Mucosa of descending colon (tissue), 3 donors: ENCODE measurements at regions not wholly inside any gene's neighbourhood (a gene's known extent, or its start where the extent isn't known, plus 50 kb on each side); places are given as distances from the start of the nearest gene placed in this dataset.

Experiments
- ATAC-seq: fragments of 200-7000 bp; cut with Tn5 transposase; one replicate; pipeline ENCODE4 v1.9.1; 2020; ENCODE audit warnings: mild to moderate bottlenecking, moderate library complexity
- DNase-seq, 3 donors: peaks; one replicate each; pipeline ENCODE4 v3.0.0-alpha.2; 2020
- H3K36me3 ChIP-seq: fragments of 200-600 bp; one replicate; pipeline ENCODE4 v1.8.0; 2021; ENCODE audit warnings: low read depth, mild to moderate bottlenecking
- H3K4me1 ChIP-seq: fragments of 200-600 bp; one replicate; pipeline ENCODE4 v1.8.0; 2021; ENCODE audit warnings: low read depth, mild to moderate bottlenecking
- H3K4me3 ChIP-seq: fragments of 200-600 bp; one replicate; pipeline ENCODE4 v1.8.0; 2021; ENCODE audit warnings: mild to moderate bottlenecking
- H3K9me3 ChIP-seq: fragments of 200-600 bp; one replicate; pipeline ENCODE4 v1.8.0; 2021; ENCODE audit warnings: mild to moderate bottlenecking
- CTCF ChIP-seq: fragments of 200-600 bp; IDR thresholded peaks from one replicate; pipeline ENCODE4 v1.8.0; 2022; ENCODE audit warnings: antibody characterized with exemption, mild to moderate bottlenecking
- intact Hi-C, 2 donors: fragments of 100-400 bp; cut with DNase I in 1 of 2; cut with micrococcal nuclease in 1 of 2; formaldehyde crosslinking; loops; one replicate each; pipeline versions ENCODE4 v1.11.0 to v1.11.1; 2022; cut with DNase I, micrococcal nuclease
- donor health status: DM: no; HTN: no; CAD: no; lungs with moderate emphysema.
- donor health status: DM: no; HTN: no; CAD: no.
- donor health status: DM: no; HTN: yes; CAD: no.

GRCh38 chr9:127553793-127554192 is 58.3 kb upstream of the STXBP1 start:
- TF ChIP-seq CTCF: no peak
- Histone ChIP-seq H3K9me3 (no peaks in the 10 kb centered on the region), H3K4me1 (peaks cover 44% of the 10 kb centered on the region), H3K4me3 (no peak overlapping the region), H3K36me3 (no peaks in the 10 kb centered on the region)
- DNase-seq (no peak), ATAC-seq (no peak)
- intact Hi-C loops: no loop called here

DNA sequence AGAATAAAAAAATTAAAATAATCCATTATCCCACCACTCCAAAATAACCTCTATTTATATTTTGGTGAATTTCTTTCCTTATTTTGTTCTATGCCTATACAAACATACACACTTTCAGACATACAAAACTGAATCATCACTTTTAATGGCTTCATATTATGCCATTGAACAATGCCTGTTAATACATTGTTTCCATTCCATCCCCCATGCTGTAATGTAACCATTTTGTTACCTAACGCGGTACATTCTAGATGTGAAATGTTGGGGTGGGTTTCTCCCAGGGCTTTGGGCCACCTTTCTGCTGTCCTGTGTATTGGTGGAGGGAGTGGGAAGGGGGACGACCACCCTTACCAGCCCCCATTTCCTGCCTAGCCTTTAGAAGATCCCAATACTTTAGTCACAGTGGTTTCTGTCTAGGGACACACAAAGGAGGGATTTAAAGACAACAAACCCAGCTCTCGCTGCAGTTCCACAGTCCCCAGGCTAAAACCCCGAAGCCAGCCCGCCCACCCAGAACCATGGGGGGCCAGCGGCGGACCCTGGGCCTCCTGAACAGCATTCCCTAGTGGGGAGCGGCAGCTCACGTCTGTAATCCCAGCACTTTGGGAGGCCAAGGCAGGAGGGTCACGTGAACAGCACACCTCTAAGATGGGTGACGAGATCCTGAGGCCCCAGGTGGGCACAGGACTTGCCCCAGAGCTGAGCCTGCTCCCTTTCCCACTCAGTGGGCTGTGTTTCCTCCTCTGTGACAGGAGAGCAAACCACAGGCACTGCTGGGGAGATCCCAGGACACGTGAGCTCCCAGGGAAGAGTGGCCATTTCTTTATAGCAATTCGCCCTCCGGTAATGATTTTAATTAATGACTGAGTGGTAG is 56.9 kb upstream of the STXBP1 start:
- Histone ChIP-seq H3K36me3 (no peaks in the 10 kb centered on the region), H3K9me3 (no peaks in the 10 kb centered on the region), H3K4me1 (peaks cover 42% of the 10 kb centered on the region), H3K4me3 (no peak overlapping the region)
- no peak for TF ChIP-seq CTCF
- ATAC-seq: no peak
- intact Hi-C loops: no loop called here
- DNase-seq: no peak

DNA sequence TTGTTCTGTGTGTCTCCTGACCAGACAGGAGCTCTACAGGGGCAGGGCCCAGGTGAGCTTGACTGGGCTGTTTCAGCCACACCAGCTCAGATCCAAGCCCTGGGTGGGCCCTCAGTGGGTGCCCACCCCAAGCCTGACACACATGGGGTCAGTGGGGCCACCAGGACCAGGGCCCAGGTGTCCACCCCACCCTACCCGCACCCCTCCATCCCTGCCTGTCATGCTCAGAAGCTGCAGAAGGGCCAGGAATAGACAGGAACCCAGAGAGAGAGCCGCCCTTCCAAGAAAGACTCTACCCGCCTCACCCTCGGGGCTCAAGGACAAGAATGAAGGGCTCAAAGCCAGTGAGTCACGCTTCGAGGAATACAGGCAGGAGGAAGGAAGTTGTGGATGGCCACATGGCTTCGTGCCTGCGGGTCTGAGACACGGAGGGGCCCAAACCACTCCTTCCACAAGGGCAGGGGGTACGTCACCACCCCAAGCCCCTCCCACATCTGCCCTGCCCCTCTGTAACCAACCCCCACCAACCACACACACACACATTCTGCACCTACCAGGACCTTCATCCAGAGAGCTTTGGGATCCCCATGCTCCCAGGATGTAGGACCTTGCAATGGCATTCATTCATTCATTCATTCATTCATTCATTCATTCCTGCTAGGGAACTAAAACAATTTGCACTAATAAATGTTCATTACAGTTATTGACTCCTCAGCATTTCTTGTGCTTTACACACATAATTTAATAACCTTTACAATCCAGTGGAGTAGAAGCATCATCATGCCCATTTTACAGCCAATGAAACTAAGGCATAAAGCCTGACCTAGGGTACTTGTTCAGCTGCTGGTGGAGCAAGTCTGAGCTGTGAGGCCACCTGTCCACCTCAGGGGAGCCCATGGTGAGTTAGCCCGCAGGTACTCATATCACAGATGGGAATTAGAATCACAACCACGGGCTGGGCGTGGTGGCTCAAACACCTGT is 55.9 kb upstream of the STXBP1 start:
- peaks cover 42% of the 10 kb centered on the region for H3K4me1 ChIP-seq
- no peak for TF ChIP-seq CTCF
- DNase-seq: peak; percentile 60 to 84 (median 68)
- H3K36me3 ChIP-seq: peaks cover 4% of the 10 kb centered on the region
- intact Hi-C loops: no loop called here
- no peaks in the 10 kb centered on the region for H3K9me3 ChIP-seq
- ATAC-seq: peak; percentile 81
- H3K4me3 ChIP-seq: no peak overlapping the region

- intact Hi-C loops: no loop called here
- DNase-seq (no peak), ATAC-seq (no peak)
- H3K36me3 ChIP-seq: peaks cover 4% of the 10 kb centered on the region
- no peak for TF ChIP-seq CTCF
- no peak overlapping the region for H3K4me3 ChIP-seq
- no peaks in the 10 kb centered on the region for H3K9me3 ChIP-seq
- H3K4me1 ChIP-seq: peaks cover 43% of the 10 kb centered on the region
These were observed 55.2 kb upstream of the STXBP1 start for GRCh38 chr9:127556871-127557270.

DNA sequence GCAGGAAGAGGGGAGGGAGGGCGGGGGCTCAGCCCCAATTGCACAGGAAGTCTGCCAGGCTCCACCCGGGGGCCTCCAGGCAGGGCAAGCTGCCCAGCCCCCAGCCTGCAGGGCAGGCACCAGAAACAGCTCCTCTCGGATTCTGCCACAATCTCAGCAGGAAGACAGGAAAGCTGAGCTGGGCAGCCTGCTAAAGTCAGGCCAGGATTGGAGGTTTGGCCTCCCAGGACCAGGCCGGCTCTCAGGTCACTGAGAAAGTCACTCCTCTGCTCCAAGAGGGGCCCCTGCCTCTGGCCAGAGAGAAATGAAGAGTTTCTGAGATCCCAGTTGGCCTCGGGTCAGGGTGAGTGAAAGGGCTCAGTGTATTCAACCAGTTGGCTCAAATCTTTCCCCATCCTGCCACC is 54.6 kb upstream of the STXBP1 start:
- intact Hi-C loops: no loop called here
- peaks cover 4% of the 10 kb centered on the region for H3K36me3 ChIP-seq
- no peak for TF ChIP-seq CTCF
- H3K4me1 ChIP-seq: peaks cover 46% of the 10 kb centered on the region
- DNase-seq: no peak
- H3K9me3 ChIP-seq: no peaks in the 10 kb centered on the region
- no peak overlapping the region for H3K4me3 ChIP-seq
- ATAC-seq: peak; percentile 2
